GM18867 (cell line): ENCODE measurements at regions not wholly inside any gene's neighbourhood (a gene's known extent, or its start where the extent isn't known, plus 50 kb on each side); places are given as distances from the start of the nearest gene placed in this dataset.
"Not testable (repeated sequence)": the region's sequence is repeated elsewhere in the genome, so short reads cannot be mapped to it uniquely, and the experiment has no call there.

Experiments used
- ATAC-seq: cut with Tn5 transposase; IDR thresholded peaks from one replicate; pipeline ENCODE4 v1.9.1; 2021; ENCODE audit warnings: mild to moderate bottlenecking, moderate library complexity; ENCODE audit not compliant: unreplicated experiment

GRCh38 chr14:57061009-57061711 is 207.5 kb downstream of the EXOC5 start:
- no peak for ATAC-seq

- peak; percentile 95 for ATAC-seq
Observed at GRCh38 chr14:57060276-57060955, 208.3 kb downstream of the EXOC5 start.

GRCh38 chr14:57058319-57058718 is 210.4 kb downstream of the EXOC5 start:
- no peak for ATAC-seq

GRCh38 chr14:57057803-57058202 is 210.9 kb downstream of the EXOC5 start:
- ATAC-seq: no peak

GRCh38 chr14:57056522-57056921 is 212.2 kb downstream of the EXOC5 start:
- ATAC-seq: not testable (repeated sequence)

GRCh38 chr14:57052705-57053302 is 215.9 kb downstream of the EXOC5 start:
- no peak for ATAC-seq

- ATAC-seq: no peak
Observed at GRCh38 chr14:57051633-57052032, 217.1 kb downstream of the EXOC5 start.

GRCh38 chr14:57049848-57050247 is 218.9 kb downstream of the EXOC5 start:
- ATAC-seq: no peak

- ATAC-seq: no peak
Observed at GRCh38 chr14:57046175-57046574, 222.5 kb downstream of the EXOC5 start.

- not testable (repeated sequence) for ATAC-seq
Observed at GRCh38 chr14:57044101-57044973, 224.4 kb downstream of the EXOC5 start.

- ATAC-seq: peak; percentile 87
Observed at GRCh38 chr14:57038689-57039088, 228.4 kb upstream of the OTX2 start.

- ATAC-seq: no peak
Observed at GRCh38 chr14:57031474-57031873, 221.2 kb upstream of the OTX2 start.

GRCh38 chr14:57029620-57030253 is 219.5 kb upstream of the OTX2 start:
- no peak for ATAC-seq

- no peak for ATAC-seq
Observed at GRCh38 chr14:57025456-57025855, 215.2 kb upstream of the OTX2 start.

- ATAC-seq: no peak
Observed at GRCh38 chr14:57022608-57023007, 212.3 kb upstream of the OTX2 start.

GRCh38 chr14:57018065-57018464 is 207.8 kb upstream of the OTX2 start:
- no peak for ATAC-seq

GRCh38 chr14:57013987-57014386 is 203.7 kb upstream of the OTX2 start:
- no peak for ATAC-seq

GRCh38 chr14:57009585-57010515 is 199.6 kb upstream of the OTX2 start:
- ATAC-seq: no peak

GRCh38 chr14:57008534-57008933 is 198.3 kb upstream of the OTX2 start:
- ATAC-seq: no peak

- no peak for ATAC-seq
Observed at GRCh38 chr14:56998728-56999127, 188.4 kb upstream of the OTX2 start.
